Peyer's patch (tissue), 4 donors: ENCODE measurements at regions not wholly inside any gene's neighbourhood (a gene's known extent, or its start where the extent isn't known, plus 50 kb on each side); places are given as distances from the start of the nearest gene placed in this dataset.

ENCODE experiments used
- DNase-seq, 3 donors: peaks; one replicate each; pipeline ENCODE4 v3.0.0-alpha.2; 2017 to 2019
- H3K27ac ChIP-seq, 4 donors: fragments of 200-600 bp; sonication (generic); one replicate each; pipeline ENCODE4 v1.5.1; 2016 to 2019
- H3K27me3 ChIP-seq, 2 donors: fragments of 200-600 bp; sonication (generic); one replicate each; pipeline ENCODE4 v1.5.1; 2019
- H3K36me3 ChIP-seq, 3 donors: fragments of 200-600 bp; sonication (generic); one replicate each; pipeline ENCODE4 v1.5.1; 2016 to 2019
- H3K4me1 ChIP-seq, 4 donors: fragments of 200-600 bp; sonication (generic); one replicate each; pipeline ENCODE4 v1.5.1; 2016 to 2019
- H3K4me3 ChIP-seq, 4 donors: fragments of 200-600 bp; sonication (generic); 1 replicate in 3 of 4; 2 replicates in 1 of 4; pipeline ENCODE4 v1.5.1; 2016 to 2019; ENCODE audit warnings: mild to moderate bottlenecking in 1 of 4
- H3K9me3 ChIP-seq, 4 donors: fragments of 200-600 bp; sonication (generic); one replicate each; pipeline ENCODE4 v1.5.1; 2016 to 2019; ENCODE audit warnings: mild to moderate bottlenecking in 1 of 4
- POLR2A ChIP-seq, 2 donors: fragments of 450-650 bp; IDR thresholded peaks; one replicate each; pipeline ENCODE4 v1.5.1; 2017; ENCODE audit warnings: antibody characterized with exemption in 2 of 2, mild to moderate bottlenecking in 2 of 2, moderate library complexity in 2 of 2
- TF ChIP-seq, protein P1 (sequence below), 6 experiments: fragments of 450-650 bp in 4 of 6; fragments of 200-600 bp in 2 of 6; sonication (generic) in 1 of 6; IDR thresholded peaks; one replicate each; pipeline ENCODE4 v1.5.1; 2017 to 2019; ENCODE audit warnings: antibody characterized with exemption in 6 of 6, mild to moderate bottlenecking in 3 of 6, moderate library complexity in 1 of 6

DNA sequence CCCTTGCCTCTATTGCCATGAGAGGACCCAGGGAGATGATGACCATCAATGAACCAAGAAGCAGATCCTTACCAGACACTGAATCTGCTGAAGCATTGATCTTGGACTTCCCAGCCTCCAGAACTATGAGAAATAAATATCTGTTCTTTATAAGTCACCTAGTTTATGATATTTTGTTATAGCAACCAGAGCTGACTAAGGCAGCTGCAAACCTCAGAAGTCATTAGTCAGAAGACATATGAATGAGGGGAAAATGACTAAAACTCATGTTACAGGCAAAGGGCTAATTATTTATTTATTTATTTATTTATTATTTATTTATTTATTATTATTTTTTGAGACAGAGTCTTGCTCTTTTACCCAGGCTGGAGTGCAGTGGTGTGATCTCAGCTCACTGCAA is 321.1 kb downstream of the TGFB2 start:
- Histone ChIP-seq H3K4me1 (no peaks in the 10 kb centered on the region), H3K9me3 (no peaks in the 10 kb centered on the region), H3K4me3 (no peak overlapping the region), H3K27ac (no peak overlapping the region), H3K36me3 (no peaks in the 10 kb centered on the region), H3K27me3 (no peaks in the 10 kb centered on the region)
- TF ChIP-seq POLR2A (IDR thresholded peaks at IDR 0.05), result no peak
- TF ChIP-seq, protein P1, sequence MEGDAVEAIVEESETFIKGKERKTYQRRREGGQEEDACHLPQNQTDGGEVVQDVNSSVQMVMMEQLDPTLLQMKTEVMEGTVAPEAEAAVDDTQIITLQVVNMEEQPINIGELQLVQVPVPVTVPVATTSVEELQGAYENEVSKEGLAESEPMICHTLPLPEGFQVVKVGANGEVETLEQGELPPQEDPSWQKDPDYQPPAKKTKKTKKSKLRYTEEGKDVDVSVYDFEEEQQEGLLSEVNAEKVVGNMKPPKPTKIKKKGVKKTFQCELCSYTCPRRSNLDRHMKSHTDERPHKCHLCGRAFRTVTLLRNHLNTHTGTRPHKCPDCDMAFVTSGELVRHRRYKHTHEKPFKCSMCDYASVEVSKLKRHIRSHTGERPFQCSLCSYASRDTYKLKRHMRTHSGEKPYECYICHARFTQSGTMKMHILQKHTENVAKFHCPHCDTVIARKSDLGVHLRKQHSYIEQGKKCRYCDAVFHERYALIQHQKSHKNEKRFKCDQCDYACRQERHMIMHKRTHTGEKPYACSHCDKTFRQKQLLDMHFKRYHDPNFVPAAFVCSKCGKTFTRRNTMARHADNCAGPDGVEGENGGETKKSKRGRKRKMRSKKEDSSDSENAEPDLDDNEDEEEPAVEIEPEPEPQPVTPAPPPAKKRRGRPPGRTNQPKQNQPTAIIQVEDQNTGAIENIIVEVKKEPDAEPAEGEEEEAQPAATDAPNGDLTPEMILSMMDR (IDR thresholded peaks at IDR 0.05), result no peak
- DNase-seq, result no peak

DNA sequence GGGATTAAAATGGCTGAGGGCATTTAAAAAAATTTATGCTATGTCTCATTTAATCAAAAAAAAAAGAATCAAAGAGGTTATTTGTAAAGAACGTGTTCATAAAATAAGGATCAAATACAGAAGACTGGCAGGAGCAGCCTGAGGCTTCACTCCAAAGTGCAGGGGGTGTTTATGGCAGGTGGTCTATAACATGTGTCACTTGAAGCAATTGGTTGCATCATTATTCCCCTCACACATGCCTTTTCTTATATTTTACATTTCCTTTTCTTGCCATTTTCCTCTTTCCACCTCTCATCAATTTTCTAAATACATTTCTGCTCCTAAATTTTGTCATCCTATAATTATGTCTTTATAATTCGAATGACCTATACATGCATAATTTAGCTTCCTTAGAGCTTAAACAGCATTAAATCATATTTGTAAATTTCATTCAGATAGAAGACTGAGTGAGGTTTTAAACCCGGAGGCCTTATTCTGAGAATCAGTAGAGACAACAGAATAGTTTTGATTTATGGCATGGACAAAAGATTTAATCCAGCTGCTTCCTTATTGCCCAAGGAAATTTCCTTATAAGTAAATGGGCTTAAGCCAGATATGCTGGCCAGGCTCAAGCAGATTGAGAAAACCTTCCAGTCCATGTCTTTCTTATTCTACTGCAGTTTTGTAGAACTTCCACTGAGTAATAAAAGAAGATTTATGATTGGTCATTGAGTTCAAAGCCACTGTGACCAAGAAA is 322.8 kb downstream of the TGFB2 start:
- Histone ChIP-seq H3K4me3 (no peak overlapping the region), H3K4me1 (no peaks in the 10 kb centered on the region), H3K9me3 (no peaks in the 10 kb centered on the region), H3K27me3 (no peaks in the 10 kb centered on the region), H3K36me3 (no peaks in the 10 kb centered on the region), H3K27ac (no peak overlapping the region)
- TF ChIP-seq, protein P1 (IDR thresholded peaks at IDR 0.05), result no peak
- no peak for TF ChIP-seq POLR2A (IDR thresholded peaks at IDR 0.05)
- no peak for DNase-seq

GRCh38 chr1:218669431-218669830 is 324.3 kb downstream of the TGFB2 start:
- TF ChIP-seq, protein P1 (IDR thresholded peaks at IDR 0.05), result no peak
- TF ChIP-seq POLR2A (IDR thresholded peaks at IDR 0.05), result no peak
- DNase-seq, result no peak
- Histone ChIP-seq H3K27me3 (no peaks in the 10 kb centered on the region), H3K36me3 (no peaks in the 10 kb centered on the region), H3K4me3 (no peak overlapping the region), H3K27ac (no peak overlapping the region), H3K9me3 (no peaks in the 10 kb centered on the region), H3K4me1 (no peaks in the 10 kb centered on the region)

GRCh38 chr1:218670875-218671274 is 325.7 kb downstream of the TGFB2 start:
- no peak overlapping the region for H3K4me3 ChIP-seq
- DNase-seq, result no peak
- H3K4me1 ChIP-seq, result no peaks in the 10 kb centered on the region
- H3K36me3 ChIP-seq, result no peaks in the 10 kb centered on the region
- no peaks in the 10 kb centered on the region for H3K27me3 ChIP-seq
- no peak overlapping the region for H3K27ac ChIP-seq
- H3K9me3 ChIP-seq, result no peaks in the 10 kb centered on the region
- TF ChIP-seq, protein P1 (IDR thresholded peaks at IDR 0.05), result no peak
- no peak for TF ChIP-seq POLR2A (IDR thresholded peaks at IDR 0.05)

GRCh38 chr1:218671573-218671972 is 326.4 kb downstream of the TGFB2 start:
- DNase-seq, result no peak
- Histone ChIP-seq H3K9me3 (no peaks in the 10 kb centered on the region), H3K4me3 (no peak overlapping the region), H3K27me3 (no peaks in the 10 kb centered on the region), H3K36me3 (no peaks in the 10 kb centered on the region), H3K4me1 (no peaks in the 10 kb centered on the region), H3K27ac (no peak overlapping the region)
- no peak for TF ChIP-seq POLR2A (IDR thresholded peaks at IDR 0.05)
- TF ChIP-seq, protein P1 (IDR thresholded peaks at IDR 0.05), result no peak
